SK-N-MC (cell line): ENCODE measurements at regions not wholly inside any gene's neighbourhood (a gene's known extent, or its start where the extent isn't known, plus 50 kb on each side); places are given as distances from the start of the nearest gene placed in this dataset.

Experiments used
- EZH2 ChIP-seq: fragments of 200-600 bp; sonication (generic); IDR thresholded peaks from one replicate; pipeline ENCODE4 v1.6.1; 2017; ENCODE audit warnings: antibody characterized with exemption
- POLR2AphosphoS5 ChIP-seq: IDR thresholded peaks from 2 replicates; pipeline ENCODE4 v1.6.1; 2012; ENCODE audit warnings: mild to moderate bottlenecking, low read depth, low read length, borderline replicate concordance

DNA sequence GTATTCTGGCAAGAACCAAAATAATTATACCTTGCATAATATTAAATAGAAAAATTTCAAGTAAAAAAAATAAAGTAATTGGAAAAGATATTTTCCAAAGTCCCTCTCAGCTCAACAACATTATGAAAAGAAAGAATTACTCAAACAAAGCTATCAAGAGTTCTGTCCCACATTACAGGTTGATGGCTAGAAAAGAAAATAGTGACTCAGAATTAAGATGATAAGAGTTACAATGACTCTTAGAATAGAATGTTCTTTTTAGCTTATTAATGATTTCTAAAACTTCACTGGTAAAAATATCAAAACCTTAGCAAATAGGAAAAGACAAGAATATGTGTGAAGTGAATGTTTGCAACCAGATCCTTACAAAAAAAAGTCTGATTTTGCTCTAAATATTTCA, 312.5 kb upstream of the PDGFD start:
- TF ChIP-seq EZH2: no peak
- TF ChIP-seq POLR2AphosphoS5: no peak
